ENCODE measurements at regions not wholly inside any gene's neighbourhood (a gene's known extent, or its start where the extent isn't known, plus 50 kb on each side); places are given as distances from the start of the nearest gene placed in this dataset.

GRCh38 chr20:60371384-60371783, 413.2 kb downstream of the CDH26 start:
- Histone ChIP-seq H3K4me1 (ENCODE audit: control insufficient read depth in 1 of 2, insufficient read depth in 1 of 2, low read depth in 1 of 2, low read length in 1 of 2) (peaks cover 0 to 8% of the 10 kb centered on the region in 2 experiments), H3K36me3 (no peaks in the 10 kb centered on the region), H3K27ac (no peak overlapping the region), H3K27me3 (peaks cover 30% of the 10 kb centered on the region), H3K9me3 (no peaks in the 10 kb centered on the region), H3K4me3 (ENCODE audit: low read depth in 1 of 2, low read length in 1 of 2) (no peak overlapping the region)
- no peak for TF ChIP-seq CTCF (IDR thresholded peaks at IDR 0.05)

- Histone ChIP-seq H3K27ac (no peak overlapping the region), H3K36me3 (no peaks in the 10 kb centered on the region), H3K4me1 (ENCODE audit: control insufficient read depth in 1 of 2, insufficient read depth in 1 of 2, low read depth in 1 of 2, low read length in 1 of 2) (peaks cover 0 to 8% of the 10 kb centered on the region in 2 experiments), H3K27me3 (peaks cover 26% of the 10 kb centered on the region), H3K9me3 (no peaks in the 10 kb centered on the region), H3K4me3 (ENCODE audit: low read depth in 1 of 2, low read length in 1 of 2) (no peak overlapping the region)
- TF ChIP-seq CTCF (IDR thresholded peaks at IDR 0.05): no peak
Measured at GRCh38 chr20:60372275-60372674, 414.1 kb downstream of the CDH26 start.

GRCh38 chr20:60372822-60373221, 414.6 kb downstream of the CDH26 start:
- TF ChIP-seq CTCF (IDR thresholded peaks at IDR 0.05): no peak
- H3K36me3 ChIP-seq: no peaks in the 10 kb centered on the region
- no peak overlapping the region for H3K4me3 ChIP-seq (ENCODE audit: low read depth in 1 of 2, low read length in 1 of 2)
- no peak overlapping the region for H3K27ac ChIP-seq
- no peaks in the 10 kb centered on the region for H3K9me3 ChIP-seq
- H3K4me1 ChIP-seq (ENCODE audit: control insufficient read depth in 1 of 2, insufficient read depth in 1 of 2, low read depth in 1 of 2, low read length in 1 of 2): peaks cover 0 to 8% of the 10 kb centered on the region in 2 experiments
- peaks cover 32% of the 10 kb centered on the region for H3K27me3 ChIP-seq

GRCh38 chr20:60378620-60379019, 420.4 kb downstream of the CDH26 start:
- H3K4me3 ChIP-seq (ENCODE audit: low read depth in 1 of 2, low read length in 1 of 2): no peak overlapping the region
- no peaks in the 10 kb centered on the region for H3K36me3 ChIP-seq
- no peaks in the 10 kb centered on the region for H3K4me1 ChIP-seq (ENCODE audit: control insufficient read depth in 1 of 2, insufficient read depth in 1 of 2, low read depth in 1 of 2, low read length in 1 of 2)
- TF ChIP-seq CTCF (IDR thresholded peaks at IDR 0.05): no peak
- H3K27ac ChIP-seq: no peak overlapping the region
- H3K9me3 ChIP-seq: no peaks in the 10 kb centered on the region
- peaks cover 36% of the 10 kb centered on the region for H3K27me3 ChIP-seq

GRCh38 chr20:60381643-60382400, 423.6 kb downstream of the CDH26 start:
- Histone ChIP-seq H3K36me3 (no peaks in the 10 kb centered on the region), H3K27ac (no peak overlapping the region), H3K27me3 (peaks cover 29% of the 10 kb centered on the region), H3K4me1 (ENCODE audit: control insufficient read depth in 1 of 2, insufficient read depth in 1 of 2, low read depth in 1 of 2, low read length in 1 of 2) (no peaks in the 10 kb centered on the region), H3K4me3 (ENCODE audit: low read depth in 1 of 2, low read length in 1 of 2) (no peak overlapping the region), H3K9me3 (no peaks in the 10 kb centered on the region)
- TF ChIP-seq CTCF (IDR thresholded peaks at IDR 0.05): no peak
